AG10803 (cell line): ENCODE measurements at regions not wholly inside any gene's neighbourhood (a gene's known extent, or its start where the extent isn't known, plus 50 kb on each side); places are given as distances from the start of the nearest gene placed in this dataset.

Source experiments
- DNase-seq: peaks from one replicate; pipeline ENCODE4 v3.0.0; 2010; ENCODE audit warnings: low read depth
- H3K4me3 ChIP-seq: 2 replicates; pipeline ENCODE4 v1.5.1; 2011; ENCODE audit warnings: mild to moderate bottlenecking, low read length, control low read depth
- TF ChIP-seq, protein P1 (sequence below): conservative IDR thresholded peaks from 2 replicates; pipeline ENCODE4 v1.5.1; 2011; ENCODE audit warnings: mild to moderate bottlenecking, low read length, control low read depth, inconsistent platforms

DNA sequence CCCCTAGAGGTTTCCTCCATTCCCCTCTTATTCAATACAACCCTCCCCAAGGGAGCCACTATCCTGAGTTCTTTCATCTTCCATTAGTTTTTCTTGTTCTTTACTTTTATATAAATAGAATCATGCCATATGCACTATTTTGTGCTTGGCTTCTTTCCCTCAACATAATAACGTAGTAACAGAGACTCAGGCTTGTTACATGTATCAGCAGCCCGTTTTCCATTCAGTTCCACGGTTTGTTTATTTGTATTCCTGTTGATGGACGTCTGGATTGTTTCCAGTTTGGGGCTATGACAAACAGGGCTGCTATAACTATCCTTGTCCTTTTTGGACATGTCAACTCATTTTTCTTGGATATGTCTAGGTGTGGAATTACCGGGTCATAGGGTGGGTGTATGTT, 264.4 kb upstream of the MKI67 start:
- DNase-seq: no peak
- TF ChIP-seq, protein P1, sequence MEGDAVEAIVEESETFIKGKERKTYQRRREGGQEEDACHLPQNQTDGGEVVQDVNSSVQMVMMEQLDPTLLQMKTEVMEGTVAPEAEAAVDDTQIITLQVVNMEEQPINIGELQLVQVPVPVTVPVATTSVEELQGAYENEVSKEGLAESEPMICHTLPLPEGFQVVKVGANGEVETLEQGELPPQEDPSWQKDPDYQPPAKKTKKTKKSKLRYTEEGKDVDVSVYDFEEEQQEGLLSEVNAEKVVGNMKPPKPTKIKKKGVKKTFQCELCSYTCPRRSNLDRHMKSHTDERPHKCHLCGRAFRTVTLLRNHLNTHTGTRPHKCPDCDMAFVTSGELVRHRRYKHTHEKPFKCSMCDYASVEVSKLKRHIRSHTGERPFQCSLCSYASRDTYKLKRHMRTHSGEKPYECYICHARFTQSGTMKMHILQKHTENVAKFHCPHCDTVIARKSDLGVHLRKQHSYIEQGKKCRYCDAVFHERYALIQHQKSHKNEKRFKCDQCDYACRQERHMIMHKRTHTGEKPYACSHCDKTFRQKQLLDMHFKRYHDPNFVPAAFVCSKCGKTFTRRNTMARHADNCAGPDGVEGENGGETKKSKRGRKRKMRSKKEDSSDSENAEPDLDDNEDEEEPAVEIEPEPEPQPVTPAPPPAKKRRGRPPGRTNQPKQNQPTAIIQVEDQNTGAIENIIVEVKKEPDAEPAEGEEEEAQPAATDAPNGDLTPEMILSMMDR: no peak
- H3K4me3 ChIP-seq: no peak overlapping the region

DNA sequence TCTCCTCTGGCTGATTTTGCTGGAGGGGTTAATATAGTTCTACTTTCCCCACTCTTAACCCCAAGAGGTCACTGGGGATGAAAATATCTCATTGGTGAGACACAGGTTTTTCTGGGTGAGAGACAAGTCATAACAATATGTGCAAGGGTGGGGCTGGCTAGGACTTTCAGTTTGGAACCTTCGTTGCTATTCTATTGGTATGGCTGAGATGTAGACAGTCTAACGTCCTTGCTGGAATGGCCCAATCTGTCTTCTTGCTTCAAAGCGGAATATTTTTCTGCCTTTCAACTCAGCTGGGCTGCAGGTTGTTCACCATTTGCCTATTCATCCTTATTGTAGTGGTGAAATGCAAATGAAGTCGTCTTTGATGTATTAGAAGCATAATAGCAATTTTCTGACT, 267.3 kb upstream of the MKI67 start:
- TF ChIP-seq, protein P1: no peak
- no peak overlapping the region for H3K4me3 ChIP-seq
- DNase-seq: no peak

DNA sequence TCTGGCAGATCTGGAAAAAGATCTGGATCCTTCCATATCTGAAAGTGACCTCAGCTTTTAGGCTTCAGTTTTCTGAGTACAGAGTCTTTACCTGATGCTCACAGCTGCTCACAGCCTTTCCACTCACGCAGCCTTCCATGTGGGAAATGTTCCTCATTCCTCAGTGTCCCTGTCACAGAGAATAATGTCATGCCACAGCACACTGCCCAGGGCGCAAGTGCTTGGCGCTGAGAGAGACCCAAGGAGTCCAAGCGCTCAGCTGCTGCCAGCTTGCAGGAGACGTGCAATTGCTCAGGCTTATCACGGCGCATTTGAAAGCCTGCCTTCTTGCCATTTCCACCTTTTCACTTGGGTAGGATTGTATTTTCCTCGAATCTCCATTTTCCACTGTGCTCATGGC, 271.9 kb upstream of the MKI67 start:
- no peak for DNase-seq
- H3K4me3 ChIP-seq: no peak overlapping the region
- TF ChIP-seq, protein P1: no peak

DNA sequence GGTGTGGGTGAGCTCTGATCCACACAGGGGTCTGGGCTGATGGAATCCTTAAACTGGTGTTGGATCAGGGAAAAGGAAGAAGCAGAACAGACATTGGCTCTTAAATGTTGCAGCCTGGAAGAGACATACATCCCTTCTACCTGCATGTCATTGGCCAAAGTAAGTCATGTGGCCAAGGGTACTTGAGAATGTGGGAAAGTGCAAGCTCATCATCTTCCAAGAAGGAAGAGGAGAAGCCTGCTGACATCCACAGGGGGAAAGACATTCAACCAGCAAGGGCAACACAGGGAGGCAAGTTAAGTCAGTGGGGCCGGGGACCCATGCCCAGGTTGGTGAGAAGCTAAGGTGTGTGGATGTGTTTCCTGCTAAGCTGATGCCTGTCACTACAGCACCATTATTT, 272.8 kb upstream of the MKI67 start:
- no peak overlapping the region for H3K4me3 ChIP-seq
- TF ChIP-seq, protein P1: no peak
- DNase-seq: no peak

DNA sequence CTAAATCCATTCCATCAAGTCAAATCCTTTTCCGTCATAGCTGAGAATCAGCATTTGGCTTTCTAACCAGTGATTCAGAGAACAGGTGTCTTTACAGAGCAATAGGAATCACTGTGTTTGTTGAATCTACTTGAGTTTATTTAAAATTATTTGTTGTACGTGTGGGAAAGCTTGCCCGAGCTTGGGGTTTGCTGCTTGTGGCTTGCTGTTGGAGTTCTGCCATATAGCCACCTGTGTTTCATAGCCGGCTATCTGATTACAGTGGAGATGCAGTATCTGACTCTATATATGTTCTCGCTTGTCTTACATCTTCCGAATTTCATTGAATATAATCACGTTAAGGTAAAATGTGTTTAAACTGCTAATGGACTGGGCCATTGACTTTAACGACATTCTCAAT, 274.3 kb upstream of the MKI67 start:
- TF ChIP-seq, protein P1: no peak
- DNase-seq: no peak
- H3K4me3 ChIP-seq: no peak overlapping the region

DNA sequence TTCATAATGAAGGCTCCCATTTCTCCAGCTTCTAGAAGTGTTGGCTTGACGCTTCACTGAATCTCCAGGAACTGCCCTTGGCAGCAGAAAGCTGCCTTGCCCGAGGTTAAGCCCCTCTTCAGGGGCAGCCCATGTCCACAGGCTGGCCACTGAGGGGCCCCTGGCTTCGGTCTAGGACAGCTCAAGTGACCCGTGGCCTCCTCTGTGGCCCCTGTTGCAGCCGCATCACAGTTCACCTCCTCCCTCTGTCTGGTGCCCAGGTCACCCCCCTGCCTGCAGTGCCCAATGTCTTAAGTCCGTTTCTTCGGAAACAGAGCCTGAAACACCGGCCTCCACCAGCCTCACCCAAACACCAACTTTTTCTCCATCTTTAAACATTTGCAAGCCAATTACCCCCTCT, 279.2 kb upstream of the MKI67 start:
- TF ChIP-seq, protein P1: no peak
- no peak for DNase-seq
- no peak overlapping the region for H3K4me3 ChIP-seq

DNA sequence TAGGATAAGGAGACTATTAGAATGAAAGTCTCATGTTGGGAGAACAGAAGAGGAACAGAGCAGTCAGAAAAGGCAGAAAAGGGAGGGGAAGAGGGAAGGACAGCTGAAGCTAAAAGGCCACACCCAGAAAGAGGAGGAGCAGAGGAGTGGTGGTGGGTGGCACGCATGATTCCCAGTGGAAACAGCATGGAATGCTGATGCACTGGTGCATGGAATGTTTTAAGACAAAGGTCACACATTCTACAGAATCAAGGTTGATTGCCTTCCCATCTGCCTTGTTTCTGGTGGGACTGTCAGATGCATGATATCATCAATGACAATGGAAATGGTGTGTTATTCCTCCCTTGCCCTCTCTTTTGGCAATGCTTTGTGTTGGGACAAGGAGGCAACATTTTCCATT, 285.4 kb upstream of the MKI67 start:
- no peak for DNase-seq
- TF ChIP-seq, protein P1: no peak
- no peak overlapping the region for H3K4me3 ChIP-seq
